ENCODE measurements at regions not wholly inside any gene's neighbourhood (a gene's known extent, or its start where the extent isn't known, plus 50 kb on each side); places are given as distances from the start of the nearest gene placed in this dataset.

GRCh38 chr2:150091846-150092245 is 395.6 kb downstream of the RND3 start:
- no peak for ATAC-seq
- TF ChIP-seq POU6F1 (CRISPR knock-in tag; IDR thresholded peaks at IDR 0.05; ENCODE audit: borderline replicate concordance, low read depth) (no peak), RARB (CRISPR knock-in tag; IDR thresholded peaks at IDR 0.05) (no peak), GLIS3 (CRISPR knock-in tag; IDR thresholded peaks at IDR 0.05) (no peak), TOX (CRISPR knock-in tag; IDR thresholded peaks at IDR 0.05; ENCODE audit: borderline replicate concordance) (no peak), CREB5 (CRISPR knock-in tag; IDR thresholded peaks at IDR 0.05; ENCODE audit: low read depth) (no peak), ZC3H10 (CRISPR knock-in tag; IDR thresholded peaks at IDR 0.05) (no peak), CSDC2 (CRISPR knock-in tag; IDR thresholded peaks at IDR 0.05) (no peak), PATZ1 (CRISPR knock-in tag; IDR thresholded peaks at IDR 0.05; ENCODE audit: borderline replicate concordance) (no peak), TSHZ2 (CRISPR knock-in tag; IDR thresholded peaks at IDR 0.05) (no peak), ARNTL (CRISPR knock-in tag; IDR thresholded peaks at IDR 0.05; ENCODE audit: borderline replicate concordance, low read depth) (no peak)

GRCh38 chr2:150090031-150090430 is 397.4 kb downstream of the RND3 start:
- no peak for ATAC-seq

GRCh38 chr2:150088538-150088937 is 398.9 kb downstream of the RND3 start:
- ATAC-seq, result no peak
- no peak for TF ChIP-seq ZNF70 (CRISPR knock-in tag; IDR thresholded peaks at IDR 0.05)
- no peak for TF ChIP-seq TOX (CRISPR knock-in tag; IDR thresholded peaks at IDR 0.05; ENCODE audit: borderline replicate concordance)
- TF ChIP-seq SNAI2 (CRISPR knock-in tag; IDR thresholded peaks at IDR 0.05), result no peak
- TF ChIP-seq CREB5 (CRISPR knock-in tag; IDR thresholded peaks at IDR 0.05; ENCODE audit: low read depth), result no peak
- no peak for TF ChIP-seq TSHZ2 (CRISPR knock-in tag; IDR thresholded peaks at IDR 0.05)
- no peak for TF ChIP-seq ZNF565 (CRISPR knock-in tag; conservative IDR thresholded peaks at IDR 0.05; ENCODE audit: low read depth)
- no peak for TF ChIP-seq ZNF8 (CRISPR knock-in tag; IDR thresholded peaks at IDR 0.05)
- no peak for TF ChIP-seq CSDC2 (CRISPR knock-in tag; IDR thresholded peaks at IDR 0.05)
- no peak for TF ChIP-seq BACH2 (CRISPR knock-in tag; IDR thresholded peaks at IDR 0.05; ENCODE audit: borderline replicate concordance)
- TF ChIP-seq RARB (CRISPR knock-in tag; IDR thresholded peaks at IDR 0.05), result no peak

More at GRCh38 chr2:150090031-150090430, 397.4 kb downstream of the RND3 start:
- no peak for TF ChIP-seq GLIS3 (CRISPR knock-in tag; IDR thresholded peaks at IDR 0.05)
- no peak for TF ChIP-seq ZNF70 (CRISPR knock-in tag; IDR thresholded peaks at IDR 0.05)
- no peak for TF ChIP-seq ZC3H10 (CRISPR knock-in tag; IDR thresholded peaks at IDR 0.05)
- no peak for TF ChIP-seq TOX (CRISPR knock-in tag; IDR thresholded peaks at IDR 0.05; ENCODE audit: borderline replicate concordance)
- no peak for TF ChIP-seq PPARA (CRISPR knock-in tag; IDR thresholded peaks at IDR 0.05; ENCODE audit: borderline replicate concordance)
- no peak for TF ChIP-seq CSRNP3 (CRISPR knock-in tag; IDR thresholded peaks at IDR 0.05)
- TF ChIP-seq PATZ1 (CRISPR knock-in tag; IDR thresholded peaks at IDR 0.05; ENCODE audit: borderline replicate concordance), result no peak

All from SK-N-SH treated with all-trans-retinoic acid at 6 μM for 48 hours (cell line).